HT1080 (cell line): ENCODE measurements at regions not wholly inside any gene's neighbourhood (a gene's known extent, or its start where the extent isn't known, plus 50 kb on each side); places are given as distances from the start of the nearest gene placed in this dataset.
"Not testable (repeated sequence)": the region's sequence is repeated elsewhere in the genome, so short reads cannot be mapped to it uniquely, and the experiment has no call there.

Source experiments
- DNase-seq: peaks from one replicate; pipeline ENCODE4 v3.0.0-alpha.2; 2015; ENCODE audit warnings: low read depth

GRCh38 chr5:125882061-125882460 lies 541.1 kb upstream of the GRAMD2B start:
- no peak for DNase-seq

- DNase-seq, result no peak
These were observed 540.0 kb upstream of the GRAMD2B start for GRCh38 chr5:125883223-125883622.

- no peak for DNase-seq
These were observed 534.9 kb upstream of the GRAMD2B start for GRCh38 chr5:125888358-125888757.

- DNase-seq, result no peak
These were observed 532.7 kb upstream of the GRAMD2B start for GRCh38 chr5:125890511-125890931.

GRCh38 chr5:125891061-125891725 lies 532.0 kb upstream of the GRAMD2B start:
- DNase-seq, result peak; percentile 11

- peak; percentile 7 for DNase-seq
These were observed 528.8 kb upstream of the GRAMD2B start for GRCh38 chr5:125894383-125894782.

- no peak for DNase-seq
These were observed 526.8 kb upstream of the GRAMD2B start for GRCh38 chr5:125896368-125896767.

- no peak for DNase-seq
These were observed 526.1 kb upstream of the GRAMD2B start for GRCh38 chr5:125897089-125897488.

GRCh38 chr5:125898851-125899405 lies 524.3 kb upstream of the GRAMD2B start:
- DNase-seq, result no peak

GRCh38 chr5:125912028-125912427 lies 511.2 kb upstream of the GRAMD2B start:
- no peak for DNase-seq

- DNase-seq, result no peak
These were observed 510.0 kb upstream of the GRAMD2B start for GRCh38 chr5:125913200-125913599.

GRCh38 chr5:125914471-125914870 lies 508.7 kb upstream of the GRAMD2B start:
- DNase-seq, result no peak

GRCh38 chr5:125923958-125924357 lies 499.3 kb upstream of the GRAMD2B start:
- not testable (repeated sequence) for DNase-seq

GRCh38 chr5:125926172-125926571 lies 497.0 kb upstream of the GRAMD2B start:
- DNase-seq, result no peak

- peak; percentile 29 for DNase-seq
These were observed 494.5 kb upstream of the GRAMD2B start for GRCh38 chr5:125928663-125929062.

GRCh38 chr5:125950012-125950615 lies 473.1 kb upstream of the GRAMD2B start:
- no peak for DNase-seq

GRCh38 chr5:125961150-125961549 lies 462.1 kb upstream of the GRAMD2B start:
- no peak for DNase-seq

GRCh38 chr5:125965577-125965976 lies 457.6 kb upstream of the GRAMD2B start:
- DNase-seq, result no peak

GRCh38 chr5:125967576-125967975 lies 455.6 kb upstream of the GRAMD2B start:
- no peak for DNase-seq

GRCh38 chr5:125969011-125969813 lies 454.0 kb upstream of the GRAMD2B start:
- DNase-seq, result no peak

- no peak for DNase-seq
These were observed 453.4 kb upstream of the GRAMD2B start for GRCh38 chr5:125969814-125970171.

- DNase-seq, result no peak
These were observed 452.4 kb upstream of the GRAMD2B start for GRCh38 chr5:125970631-125971307.
